Smooth muscle cell (in vitro differentiated cells): ENCODE measurements at regions not wholly inside any gene's neighbourhood (a gene's known extent, or its start where the extent isn't known, plus 50 kb on each side); places are given as distances from the start of the nearest gene placed in this dataset.

Experiments
- DNase-seq: peaks from one replicate; lab custom pipeline; 2025; ENCODE audit not compliant: unreplicated experiment; lab: John Stamatoyannopoulos, UW
- H2AFZ ChIP-seq: fragments of 200-600 bp; sonication (generic); 2 replicates; pipeline ENCODE4 v1.6.0; 2016; ENCODE audit warnings: antibody characterized with exemption, low read depth, mild to moderate bottlenecking
- H3F3A ChIP-seq: fragments of 200-600 bp; sonication (generic); 2 replicates; pipeline ENCODE4 v1.6.0; 2017; ENCODE audit warnings: antibody characterized with exemption, low read depth
- H3K27ac ChIP-seq: fragments of 200-600 bp; sonication (generic); 2 replicates; pipeline ENCODE4 v1.5.1; 2016; ENCODE audit warnings: low read depth, mild to moderate bottlenecking
- H3K27me3 ChIP-seq: fragments of 200-600 bp; sonication (generic); 2 replicates; pipeline ENCODE4 v1.6.1; 2016; ENCODE audit warnings: low read depth, mild to moderate bottlenecking
- H3K36me3 ChIP-seq: fragments of 200-600 bp; sonication (generic); 2 replicates; pipeline ENCODE4 v1.5.1; 2016; ENCODE audit warnings: low read depth
- H3K4me1 ChIP-seq: fragments of 200-600 bp; sonication (generic); 2 replicates; pipeline ENCODE4 v1.5.1; 2016; ENCODE audit warnings: low read depth
- H3K4me2 ChIP-seq: fragments of 200-600 bp; sonication (generic); 2 replicates; pipeline ENCODE4 v1.6.0; 2016; ENCODE audit warnings: mild to moderate bottlenecking
- H3K4me3 ChIP-seq: fragments of 200-600 bp; sonication (generic); 2 replicates; pipeline ENCODE4 v1.5.1; 2016; ENCODE audit warnings: mild to moderate bottlenecking
- H3K79me2 ChIP-seq: fragments of 200-600 bp; sonication (generic); 2 replicates; pipeline ENCODE4 v1.6.0; 2016; ENCODE audit warnings: low read depth, mild to moderate bottlenecking
- H3K9ac ChIP-seq: fragments of 200-600 bp; sonication (generic); 2 replicates; pipeline ENCODE4 v1.6.0; 2016; ENCODE audit warnings: low read depth
- H3K9me3 ChIP-seq: fragments of 200-600 bp; sonication (generic); replicated peaks from 2 replicates; pipeline ENCODE4 v1.5.1; 2016; ENCODE audit warnings: low read depth
- H4K20me1 ChIP-seq: fragments of 200-600 bp; sonication (generic); 2 replicates; pipeline ENCODE4 v1.6.0; 2016; ENCODE audit warnings: low read depth
- WGBS: methylation state at CpG from one replicate; pipeline ENCODE4 v1.1.7; 2016; ENCODE audit warnings: low lambda C conversion rate; 5-methylcytosine and 5-hydroxymethylcytosine counted together
- TF ChIP-seq, protein P1 (sequence below): fragments of 200-600 bp; sonication (generic); IDR thresholded peaks from 2 replicates; pipeline ENCODE4 v1.5.1; 2017; ENCODE audit warnings: borderline replicate concordance, mild to moderate bottlenecking, antibody characterized with exemption; ENCODE audit not compliant: insufficient read depth, poor library complexity, severe bottlenecking

- no peak for DNase-seq
- TF ChIP-seq, protein P1, sequence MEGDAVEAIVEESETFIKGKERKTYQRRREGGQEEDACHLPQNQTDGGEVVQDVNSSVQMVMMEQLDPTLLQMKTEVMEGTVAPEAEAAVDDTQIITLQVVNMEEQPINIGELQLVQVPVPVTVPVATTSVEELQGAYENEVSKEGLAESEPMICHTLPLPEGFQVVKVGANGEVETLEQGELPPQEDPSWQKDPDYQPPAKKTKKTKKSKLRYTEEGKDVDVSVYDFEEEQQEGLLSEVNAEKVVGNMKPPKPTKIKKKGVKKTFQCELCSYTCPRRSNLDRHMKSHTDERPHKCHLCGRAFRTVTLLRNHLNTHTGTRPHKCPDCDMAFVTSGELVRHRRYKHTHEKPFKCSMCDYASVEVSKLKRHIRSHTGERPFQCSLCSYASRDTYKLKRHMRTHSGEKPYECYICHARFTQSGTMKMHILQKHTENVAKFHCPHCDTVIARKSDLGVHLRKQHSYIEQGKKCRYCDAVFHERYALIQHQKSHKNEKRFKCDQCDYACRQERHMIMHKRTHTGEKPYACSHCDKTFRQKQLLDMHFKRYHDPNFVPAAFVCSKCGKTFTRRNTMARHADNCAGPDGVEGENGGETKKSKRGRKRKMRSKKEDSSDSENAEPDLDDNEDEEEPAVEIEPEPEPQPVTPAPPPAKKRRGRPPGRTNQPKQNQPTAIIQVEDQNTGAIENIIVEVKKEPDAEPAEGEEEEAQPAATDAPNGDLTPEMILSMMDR, result no peak
- WGBS, result 75% methylated on average over 10 of the region's 10 CpGs
Observed at GRCh38 chr5:4518903-4519672, 621.0 kb upstream of the ADAMTS16 start.

DNA sequence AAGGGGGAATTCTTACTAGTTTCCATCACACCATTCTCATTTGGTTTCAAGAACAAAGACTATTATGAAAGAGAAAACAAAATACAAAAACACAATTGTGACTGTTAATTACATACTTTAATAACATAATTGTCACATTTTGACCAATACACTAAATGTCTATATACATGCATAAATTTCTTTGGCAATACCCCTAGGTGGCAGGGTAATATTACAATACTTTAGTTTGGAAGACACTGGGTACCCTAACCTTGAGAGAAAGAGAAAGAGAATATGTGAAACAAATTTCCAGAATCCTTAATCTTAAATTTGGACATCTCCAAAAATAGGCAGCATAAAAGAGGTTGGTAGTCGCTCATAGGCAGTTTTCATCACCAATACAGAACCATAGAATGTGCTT is 619.6 kb upstream of the ADAMTS16 start:
- Histone ChIP-seq H3K4me1 (no peaks in the 10 kb centered on the region), H3K4me3 (no peak overlapping the region), H3K9me3 (no peaks in the 10 kb centered on the region), H4K20me1 (no peaks in the 10 kb centered on the region), H2AFZ (no peak overlapping the region), H3K79me2 (no peaks in the 10 kb centered on the region), H3K27me3 (peaks cover 10% of the 10 kb centered on the region), H3K4me2 (no peak overlapping the region), H3K9ac (no peak overlapping the region), H3K36me3 (no peaks in the 10 kb centered on the region), H3K27ac (no peak overlapping the region), H3F3A (no peaks in the 10 kb centered on the region)
- TF ChIP-seq, protein P1, result no peak
- no peak for DNase-seq
- 84% methylated on average over 1 of the region's 1 CpG for WGBS

More at GRCh38 chr5:4518903-4519672, 621.0 kb upstream of the ADAMTS16 start:
- no peaks in the 10 kb centered on the region for H3K36me3 ChIP-seq
- H3K4me1 ChIP-seq, result no peaks in the 10 kb centered on the region
- H3K79me2 ChIP-seq, result no peaks in the 10 kb centered on the region
- no peak overlapping the region for H2AFZ ChIP-seq
- no peak overlapping the region for H3K9ac ChIP-seq
- no peak overlapping the region for H3K4me3 ChIP-seq
- H3K4me2 ChIP-seq, result no peak overlapping the region
- H3F3A ChIP-seq, result no peaks in the 10 kb centered on the region
- H3K27me3 ChIP-seq, result peaks cover 10% of the 10 kb centered on the region
- H3K27ac ChIP-seq, result no peak overlapping the region
- H4K20me1 ChIP-seq, result no peaks in the 10 kb centered on the region
- no peaks in the 10 kb centered on the region for H3K9me3 ChIP-seq

DNA sequence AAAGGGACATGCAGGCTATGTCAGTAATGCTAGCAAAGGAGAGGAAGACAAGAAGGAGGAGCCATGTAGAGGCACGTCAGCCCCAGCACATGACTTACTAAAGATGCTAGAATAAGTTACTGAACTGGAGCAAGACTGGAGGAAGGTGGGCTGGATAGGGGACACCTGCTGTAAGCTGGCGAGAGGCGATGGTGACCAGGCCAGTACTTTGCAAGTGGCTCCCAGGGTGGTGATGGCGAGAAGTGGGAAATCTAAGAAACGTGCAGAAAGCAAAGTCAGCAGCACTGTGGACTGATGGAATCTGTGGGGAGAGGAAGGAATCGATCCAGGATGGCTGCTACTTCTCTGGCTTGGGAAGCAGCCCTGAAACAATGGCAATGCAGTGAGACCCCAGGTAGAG is 617.1 kb upstream of the ADAMTS16 start:
- no peak for DNase-seq
- 87% methylated on average over 6 of the region's 6 CpGs for WGBS

More for the DNA sequence above, 617.1 kb upstream of the ADAMTS16 start:
- Histone ChIP-seq H2AFZ (no peak overlapping the region), H3K4me2 (no peak overlapping the region), H3K27ac (no peak overlapping the region), H3K9me3 (no peaks in the 10 kb centered on the region), H3K79me2 (no peaks in the 10 kb centered on the region), H3K4me1 (no peaks in the 10 kb centered on the region), H3K4me3 (no peak overlapping the region), H3K36me3 (no peaks in the 10 kb centered on the region), H3K9ac (no peak overlapping the region), H4K20me1 (no peaks in the 10 kb centered on the region), H3F3A (no peaks in the 10 kb centered on the region), H3K27me3 (peaks cover 6% of the 10 kb centered on the region)
- TF ChIP-seq, protein P1, result no peak
